GM23248 (cell line): ENCODE measurements at regions not wholly inside any gene's neighbourhood (a gene's known extent, or its start where the extent isn't known, plus 50 kb on each side); places are given as distances from the start of the nearest gene placed in this dataset.

Source experiments
- DNase-seq: peaks from one replicate; pipeline ENCODE4 v3.0.0-alpha.2; 2015
- H2AFZ ChIP-seq: fragments of 200-600 bp; sonication (generic); 2 replicates; pipeline ENCODE4 v1.6.1; 2016; ENCODE audit warnings: antibody characterized with exemption
- H3F3A ChIP-seq: fragments of 200-600 bp; sonication (generic); 2 replicates; pipeline ENCODE4 v1.6.1; 2016; ENCODE audit warnings: mild to moderate bottlenecking, antibody characterized with exemption, mixed run types; ENCODE audit not compliant: insufficient read depth
- H3K27ac ChIP-seq: fragments of 200-600 bp; sonication (generic); 2 replicates; pipeline ENCODE4 v1.5.1; 2016; ENCODE audit warnings: mild to moderate bottlenecking
- H3K27me3 ChIP-seq: fragments of 200-600 bp; sonication (generic); replicated peaks from 2 replicates; pipeline ENCODE4 v1.6.1; 2016; ENCODE audit warnings: mild to moderate bottlenecking; ENCODE audit not compliant: insufficient read depth
- H3K36me3 ChIP-seq: fragments of 200-600 bp; sonication (generic); 2 replicates; pipeline ENCODE4 v1.6.1; 2016; ENCODE audit warnings: low read depth, mild to moderate bottlenecking
- H3K4me1 ChIP-seq: fragments of 200-600 bp; sonication (generic); 2 replicates; pipeline ENCODE4 v1.6.1; 2016; ENCODE audit warnings: mild to moderate bottlenecking; ENCODE audit not compliant: insufficient read depth
- H3K4me2 ChIP-seq: fragments of 200-600 bp; sonication (generic); one replicate; pipeline ENCODE4 v1.6.1; 2016; ENCODE audit warnings: mild to moderate bottlenecking; ENCODE audit not compliant: unreplicated experiment
- H3K4me3 ChIP-seq: fragments of 200-600 bp; sonication (generic); 2 replicates; pipeline ENCODE4 v1.5.1; 2016; ENCODE audit warnings: mild to moderate bottlenecking
- H3K79me2 ChIP-seq: fragments of 200-600 bp; sonication (generic); 2 replicates; pipeline ENCODE4 v1.6.1; 2016; ENCODE audit warnings: mild to moderate bottlenecking; ENCODE audit not compliant: insufficient read depth
- H3K9ac ChIP-seq: fragments of 200-600 bp; sonication (generic); 2 replicates; pipeline ENCODE4 v1.6.1; 2016; ENCODE audit warnings: mild to moderate bottlenecking
- H3K9me2 ChIP-seq: fragments of 200-600 bp; sonication (generic); 2 replicates; pipeline ENCODE4 v1.6.1; 2016; ENCODE audit warnings: mixed run types, mild to moderate bottlenecking, moderate library complexity; ENCODE audit not compliant: insufficient read depth
- H3K9me3 ChIP-seq: fragments of 200-600 bp; sonication (generic); one replicate; pipeline ENCODE4 v1.6.1; 2017; ENCODE audit warnings: low read depth
- H4K20me1 ChIP-seq: fragments of 200-600 bp; sonication (generic); 2 replicates; pipeline ENCODE4 v1.6.0; 2016; ENCODE audit not compliant: insufficient read depth
- EZH2 ChIP-seq: fragments of 200-600 bp; sonication (generic); IDR thresholded peaks from 2 replicates; pipeline ENCODE4 v1.6.1; 2018; ENCODE audit warnings: antibody characterized with exemption, mild to moderate bottlenecking; ENCODE audit not compliant: insufficient read depth, poor library complexity, severe bottlenecking
- EZH2phosphoT487 ChIP-seq: fragments of 200-600 bp; sonication (generic); IDR thresholded peaks from 2 replicates; pipeline ENCODE4 v1.6.1; 2018; ENCODE audit warnings: antibody characterized with exemption, moderate library complexity, mild to moderate bottlenecking, low read depth; ENCODE audit not compliant: insufficient read depth
- WGBS, 2 experiments: methylation state at CpG; one replicate each; pipeline ENCODE4 v1.1.6; 2015 to 2017; ENCODE audit warnings: low lambda C conversion rate in 2 of 2, low coverage in 1 of 2; ENCODE audit errors: missing lambda C conversion rate in 2 of 2; 5-methylcytosine and 5-hydroxymethylcytosine counted together
- in situ Hi-C: fragments of 300-500 bp; cut with MboI; formaldehyde crosslinking; loops from 2 replicates; pipeline ENCODE4 v1.15.0; 2020

DNA sequence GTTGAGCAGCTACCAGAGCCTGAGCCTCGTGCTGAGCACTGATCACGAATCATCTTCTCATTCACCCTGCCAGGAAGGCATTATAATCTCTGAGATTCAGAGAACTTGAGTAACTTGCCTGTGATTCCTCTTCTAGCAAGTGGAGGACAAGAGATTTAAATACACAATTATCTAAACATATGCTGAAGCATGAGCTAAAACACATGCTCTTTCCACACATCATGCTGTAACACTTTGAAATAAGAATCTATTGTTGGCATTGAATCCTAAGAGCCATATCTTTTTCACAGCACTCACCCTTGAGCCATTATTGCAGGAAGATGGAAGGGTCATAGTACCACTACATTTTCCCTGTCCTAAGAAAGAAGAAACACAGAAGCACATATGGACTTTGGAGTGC lies 722.5 kb upstream of the API5 start:
- no peak overlapping the region for H3K4me2 ChIP-seq
- no peak for TF ChIP-seq EZH2phosphoT487
- TF ChIP-seq EZH2, result no peak
- in situ Hi-C loops, result no loop called here
- no peak overlapping the region for H3K27ac ChIP-seq
- no peak overlapping the region for H3K9ac ChIP-seq
- H3F3A ChIP-seq, result no peaks in the 10 kb centered on the region
- WGBS, 2 experiments, result 4 to 5% methylated on average over 2 of the region's 2 CpGs
- H2AFZ ChIP-seq, result no peak overlapping the region
- H3K4me3 ChIP-seq, result no peak overlapping the region
- no peak for DNase-seq
- H3K4me1 ChIP-seq, result no peaks in the 10 kb centered on the region
- H3K9me2 ChIP-seq, result no peaks in the 10 kb centered on the region
- H3K9me3 ChIP-seq, result no peaks in the 10 kb centered on the region
- no peaks in the 10 kb centered on the region for H3K79me2 ChIP-seq
- H3K27me3 ChIP-seq, result no peaks in the 10 kb centered on the region
- H4K20me1 ChIP-seq, result no peaks in the 10 kb centered on the region
- no peaks in the 10 kb centered on the region for H3K36me3 ChIP-seq

DNA sequence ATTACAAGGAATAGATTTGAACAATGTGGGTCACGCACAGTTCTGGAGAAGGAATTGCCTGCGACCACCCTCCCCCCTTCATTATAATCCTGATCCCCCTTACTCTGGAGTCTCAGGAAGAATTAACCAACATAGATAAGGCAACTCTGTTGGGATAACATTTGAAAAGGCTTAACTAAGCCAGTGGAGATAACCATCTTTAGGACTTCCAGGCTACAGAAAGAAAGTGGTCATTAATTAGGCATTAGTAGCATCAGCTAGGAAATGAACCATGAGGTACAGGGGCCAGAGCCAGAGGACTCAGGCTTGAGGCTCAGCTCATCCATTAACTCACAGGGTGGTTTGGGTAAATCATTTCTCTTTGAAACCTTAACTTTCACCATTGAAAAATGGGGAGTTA lies 720.0 kb upstream of the API5 start:
- 13 to 14% methylated on average over 2 of the region's 2 CpGs for WGBS, 2 experiments
- H3K27me3 ChIP-seq, result no peaks in the 10 kb centered on the region
- in situ Hi-C loops, result no loop called here

DNA sequence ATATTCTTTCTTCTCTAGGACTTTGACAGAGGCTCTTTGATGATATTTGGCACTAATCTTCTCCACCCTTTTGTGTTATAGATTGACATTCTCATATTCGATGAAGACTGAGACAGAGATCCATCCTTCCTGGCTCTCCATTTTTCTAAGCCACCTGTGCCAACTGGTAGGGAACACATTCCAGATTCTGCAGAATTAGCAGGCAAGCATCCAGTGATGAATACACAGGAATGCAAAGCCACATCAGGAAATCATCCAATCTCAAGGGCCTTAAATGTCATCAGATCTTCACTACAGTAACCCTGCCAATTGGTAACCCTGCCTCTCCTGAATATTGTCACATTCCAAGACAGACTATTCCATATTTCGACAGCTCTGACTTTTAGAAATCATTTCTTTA lies 718.4 kb upstream of the API5 start:
- Histone ChIP-seq H3K4me2 (no peak overlapping the region), H3K36me3 (no peaks in the 10 kb centered on the region), H2AFZ (no peak overlapping the region), H3K79me2 (no peaks in the 10 kb centered on the region), H3K9me3 (no peaks in the 10 kb centered on the region), H3K9me2 (no peaks in the 10 kb centered on the region), H4K20me1 (no peaks in the 10 kb centered on the region), H3K9ac (no peak overlapping the region), H3K4me1 (no peaks in the 10 kb centered on the region), H3K27ac (no peak overlapping the region), H3F3A (no peaks in the 10 kb centered on the region), H3K27me3 (no peaks in the 10 kb centered on the region), H3K4me3 (no peak overlapping the region)
- no peak for DNase-seq
- no peak for TF ChIP-seq EZH2
- no peak for TF ChIP-seq EZH2phosphoT487
- in situ Hi-C loops, result no loop called here
- WGBS, 2 experiments, result 2 to 4% methylated on average over 2 of the region's 2 CpGs

More for the DNA sequence above, 720.0 kb upstream of the API5 start:
- Histone ChIP-seq H3K27ac (no peak overlapping the region), H3K9ac (no peak overlapping the region), H3K4me1 (no peaks in the 10 kb centered on the region), H4K20me1 (no peaks in the 10 kb centered on the region), H3F3A (no peaks in the 10 kb centered on the region), H3K79me2 (no peaks in the 10 kb centered on the region), H3K9me2 (no peaks in the 10 kb centered on the region), H3K36me3 (no peaks in the 10 kb centered on the region), H3K9me3 (no peaks in the 10 kb centered on the region), H3K4me2 (no peak overlapping the region), H2AFZ (no peak overlapping the region), H3K4me3 (no peak overlapping the region)
- DNase-seq, result no peak
- TF ChIP-seq EZH2phosphoT487 (no peak), EZH2 (no peak)

DNA sequence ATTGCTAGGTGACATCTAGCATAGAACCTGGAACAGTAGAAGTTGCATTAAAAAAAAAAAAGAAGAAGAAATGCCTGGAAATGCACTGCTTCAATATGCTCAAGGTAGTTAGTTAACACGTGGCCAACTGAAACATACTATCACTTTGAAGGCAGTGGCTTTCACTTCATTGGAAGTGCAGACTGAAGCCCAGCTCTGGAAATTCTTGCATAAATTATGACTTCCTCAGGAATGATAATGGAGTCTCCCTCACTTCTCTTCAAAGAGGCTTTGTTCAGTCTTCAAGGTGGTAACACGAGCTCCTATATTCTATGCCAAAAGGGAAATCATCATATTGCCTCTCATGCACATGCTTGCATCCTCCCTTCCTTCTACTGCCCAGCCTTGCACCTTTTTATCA lies 715.9 kb upstream of the API5 start:
- Histone ChIP-seq H3K79me2 (no peaks in the 10 kb centered on the region), H3K27ac (no peak overlapping the region), H3F3A (no peaks in the 10 kb centered on the region), H3K9me2 (no peaks in the 10 kb centered on the region), H3K9ac (no peak overlapping the region), H3K36me3 (no peaks in the 10 kb centered on the region), H2AFZ (no peak overlapping the region), H3K27me3 (no peaks in the 10 kb centered on the region), H4K20me1 (no peaks in the 10 kb centered on the region), H3K4me3 (no peak overlapping the region), H3K4me1 (no peaks in the 10 kb centered on the region), H3K9me3 (no peaks in the 10 kb centered on the region), H3K4me2 (no peak overlapping the region)
- in situ Hi-C loops, result no loop called here
- no peak for DNase-seq
- 6 to 10% methylated on average over 2 of the region's 2 CpGs for WGBS, 2 experiments
- no peak for TF ChIP-seq EZH2
- no peak for TF ChIP-seq EZH2phosphoT487

DNA sequence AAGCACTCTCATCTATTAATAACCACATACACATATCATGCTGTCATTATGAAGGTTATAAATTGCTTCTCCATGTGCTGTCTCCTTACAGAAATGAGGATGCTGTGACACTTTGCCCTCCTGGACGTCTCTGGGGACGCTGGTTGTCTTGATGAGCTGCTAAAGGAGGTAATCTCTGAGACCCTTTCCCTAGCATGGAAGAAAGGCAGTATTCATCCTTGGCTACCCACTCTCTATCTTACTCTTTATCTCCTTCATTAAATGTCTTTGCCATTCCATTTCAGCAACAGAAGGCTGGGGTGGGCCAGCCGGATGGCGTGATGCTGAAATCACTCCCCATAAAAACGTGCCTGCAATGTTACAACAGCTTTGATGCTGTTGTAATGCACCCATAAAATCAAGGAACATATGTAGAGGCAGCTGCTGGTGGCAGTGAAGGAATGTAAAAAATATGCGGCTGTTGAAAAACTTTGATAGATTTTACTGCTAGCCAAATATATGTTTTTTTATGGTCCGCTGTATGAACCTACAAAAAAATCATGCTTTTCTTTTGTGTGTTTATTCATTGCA lies 715.1 kb upstream of the API5 start:
- Histone ChIP-seq H3F3A (no peaks in the 10 kb centered on the region), H3K4me1 (no peaks in the 10 kb centered on the region), H3K36me3 (no peaks in the 10 kb centered on the region), H3K27ac (no peak overlapping the region), H2AFZ (no peak overlapping the region), H4K20me1 (no peaks in the 10 kb centered on the region), H3K4me3 (no peak overlapping the region), H3K9ac (no peak overlapping the region), H3K9me2 (no peaks in the 10 kb centered on the region), H3K79me2 (no peaks in the 10 kb centered on the region), H3K9me3 (no peaks in the 10 kb centered on the region), H3K27me3 (no peaks in the 10 kb centered on the region), H3K4me2 (no peak overlapping the region)
- in situ Hi-C loops, result no loop called here
- DNase-seq, result no peak
- 26 to 31% methylated on average over 7 of the region's 7 CpGs for WGBS, 2 experiments
- TF ChIP-seq EZH2phosphoT487, result no peak
- no peak for TF ChIP-seq EZH2
